ENCODE measurements at regions not wholly inside any gene's neighbourhood (a gene's known extent, or its start where the extent isn't known, plus 50 kb on each side); places are given as distances from the start of the nearest gene placed in this dataset.

- no peak for TF ChIP-seq POLR2A (IDR thresholded peaks at IDR 0.05)
- peak; percentile 66 to 85 (median 78) for TF ChIP-seq CTCF (IDR thresholded peaks at IDR 0.05)
Observed at GRCh38 chr17:21513012-21513570, 136.9 kb downstream of the KCNJ12 start.

Measured in heart left ventricle (tissue), 13 donors.